Hepatocyte (in vitro differentiated cells): ENCODE measurements at regions not wholly inside any gene's neighbourhood (a gene's known extent, or its start where the extent isn't known, plus 50 kb on each side); places are given as distances from the start of the nearest gene placed in this dataset.

Experiments
- DNase-seq: peaks from one replicate; pipeline ENCODE4 v3.0.0-alpha.2; 2016; ENCODE audit warnings: low spot score
- H2AFZ ChIP-seq: fragments of 200-600 bp; sonication (generic); 2 replicates; pipeline ENCODE4 v1.6.0; 2016; ENCODE audit warnings: antibody characterized with exemption, mild to moderate bottlenecking
- H3K27ac ChIP-seq: fragments of 200-600 bp; sonication (generic); 2 replicates; pipeline ENCODE4 v1.5.1; 2016; ENCODE audit warnings: mild to moderate bottlenecking
- H3K27me3 ChIP-seq: fragments of 200-600 bp; sonication (generic); 2 replicates; pipeline ENCODE4 v1.6.1; 2016
- H3K36me3 ChIP-seq: fragments of 200-600 bp; sonication (generic); replicated peaks from 2 replicates; pipeline ENCODE4 v1.5.1; 2016; ENCODE audit warnings: low read depth; ENCODE audit not compliant: insufficient read depth
- H3K4me1 ChIP-seq: fragments of 200-600 bp; sonication (generic); 2 replicates; pipeline ENCODE4 v1.5.1; 2016; ENCODE audit warnings: mild to moderate bottlenecking, moderate library complexity; ENCODE audit not compliant: insufficient read depth
- H3K4me2 ChIP-seq: fragments of 200-600 bp; sonication (generic); 2 replicates; pipeline ENCODE4 v1.6.0; 2016
- H3K4me3 ChIP-seq: fragments of 200-600 bp; sonication (generic); 2 replicates; pipeline ENCODE4 v1.5.1; 2016; ENCODE audit warnings: mild to moderate bottlenecking
- H3K79me2 ChIP-seq: fragments of 200-600 bp; sonication (generic); 2 replicates; pipeline ENCODE4 v1.6.0; 2017; ENCODE audit warnings: mild to moderate bottlenecking
- H3K9me2 ChIP-seq: fragments of 200-600 bp; sonication (generic); replicated peaks from 2 replicates; pipeline ENCODE4 v1.6.0; 2017; ENCODE audit warnings: mild to moderate bottlenecking; ENCODE audit not compliant: insufficient read depth
- H3K9me3 ChIP-seq: fragments of 200-600 bp; sonication (generic); 2 replicates; pipeline ENCODE4 v1.5.1; 2016; ENCODE audit warnings: low read depth, mild to moderate bottlenecking
- H4K20me1 ChIP-seq: fragments of 200-600 bp; sonication (generic); 2 replicates; pipeline ENCODE4 v1.6.0; 2016; ENCODE audit warnings: mild to moderate bottlenecking; ENCODE audit not compliant: insufficient read depth, poor library complexity, severe bottlenecking
- CTCF ChIP-seq: fragments of 200-600 bp; sonication (generic); IDR thresholded peaks from 2 replicates; pipeline ENCODE4 v1.5.1; 2016; ENCODE audit warnings: antibody characterized with exemption, mild to moderate bottlenecking; ENCODE audit not compliant: poor library complexity
- EZH2 ChIP-seq: fragments of 200-600 bp; sonication (generic); IDR thresholded peaks from 2 replicates; pipeline ENCODE4 v1.6.1; 2016; ENCODE audit warnings: antibody characterized with exemption, mild to moderate bottlenecking, borderline replicate concordance
- EZH2phosphoT487 ChIP-seq: fragments of 200-600 bp; sonication (generic); IDR thresholded peaks from one replicate; pipeline ENCODE4 v1.6.1; 2018; ENCODE audit warnings: antibody characterized with exemption, mild to moderate bottlenecking, low read depth, moderate library complexity; ENCODE audit not compliant: unreplicated experiment, severe bottlenecking
- WGBS: methylation state at CpG from one replicate; pipeline ENCODE4 v1.1.6; 2016; ENCODE audit warnings: low lambda C conversion rate; ENCODE audit errors: missing lambda C conversion rate; 5-methylcytosine and 5-hydroxymethylcytosine counted together

DNA sequence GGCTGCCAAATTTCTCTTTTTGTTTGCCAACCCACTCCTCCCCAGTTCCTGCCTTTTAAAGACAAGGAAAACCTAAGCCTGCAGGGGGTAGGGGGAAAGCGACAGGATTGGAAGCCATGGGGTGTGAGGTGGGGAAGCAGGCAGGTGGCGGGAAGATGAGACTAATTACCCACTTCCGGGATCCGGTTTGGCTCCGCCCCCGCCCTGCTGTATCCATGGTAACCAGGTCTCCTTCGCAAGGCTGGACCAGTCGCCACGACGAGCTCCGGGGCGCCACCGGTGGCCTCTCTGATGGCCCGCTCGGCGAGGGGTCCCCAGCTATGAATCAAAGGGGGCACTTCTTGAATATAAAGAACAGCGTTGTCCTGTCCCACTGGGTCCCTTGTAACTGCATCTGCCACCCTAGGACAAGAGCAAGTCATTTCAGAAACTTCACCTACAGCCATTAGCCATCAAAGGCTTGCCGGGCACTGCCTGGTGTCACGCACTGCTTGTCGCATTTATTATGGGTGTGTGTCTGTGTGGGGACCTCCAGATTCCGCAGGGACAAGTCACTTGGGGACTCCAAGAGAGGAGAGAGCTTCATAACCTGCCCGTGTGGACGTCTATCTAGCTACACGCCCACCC lies 55.4 kb upstream of the LMTK2 start:
- H3K4me1 ChIP-seq, result no peaks in the 10 kb centered on the region
- no peak for TF ChIP-seq CTCF
- no peak for TF ChIP-seq EZH2phosphoT487
- TF ChIP-seq EZH2, result no peak

GRCh38 chr7:98054585-98054984 lies 52.1 kb upstream of the LMTK2 start:
- Histone ChIP-seq H3K36me3 (no peaks in the 10 kb centered on the region), H3K9me3 (no peaks in the 10 kb centered on the region), H3K27me3 (peaks cover 10% of the 10 kb centered on the region), H4K20me1 (no peaks in the 10 kb centered on the region), H2AFZ (no peak overlapping the region), H3K4me2 (no peak overlapping the region), H3K27ac (no peak overlapping the region), H3K79me2 (no peaks in the 10 kb centered on the region), H3K4me3 (no peak overlapping the region), H3K4me1 (no peaks in the 10 kb centered on the region), H3K9me2 (no peaks in the 10 kb centered on the region)
- WGBS, result 45% methylated on average over 4 of the region's 4 CpGs
- TF ChIP-seq CTCF, result no peak
- TF ChIP-seq EZH2phosphoT487, result no peak
- no peak for TF ChIP-seq EZH2
- DNase-seq, result peak; percentile 35

More for the DNA sequence above, 55.4 kb upstream of the LMTK2 start:
- Histone ChIP-seq H2AFZ (no peak overlapping the region), H3K9me2 (no peaks in the 10 kb centered on the region), H3K27ac (no peak overlapping the region), H3K79me2 (no peaks in the 10 kb centered on the region), H3K4me3 (no peak overlapping the region), H3K9me3 (no peaks in the 10 kb centered on the region), H3K27me3 (peaks cover 10% of the 10 kb centered on the region), H4K20me1 (no peaks in the 10 kb centered on the region), H3K4me2 (no peak overlapping the region), H3K36me3 (no peaks in the 10 kb centered on the region)
- 29% methylated on average over 22 of the region's 24 CpGs for WGBS
- DNase-seq, result peak; percentile 32

- Histone ChIP-seq H3K36me3 (no peaks in the 10 kb centered on the region), H3K27ac (no peak overlapping the region), H3K4me2 (no peak overlapping the region), H3K27me3 (peaks cover 5% of the 10 kb centered on the region), H4K20me1 (no peaks in the 10 kb centered on the region), H3K9me2 (no peaks in the 10 kb centered on the region), H2AFZ (no peak overlapping the region), H3K79me2 (no peaks in the 10 kb centered on the region), H3K4me3 (no peak overlapping the region), H3K9me3 (no peaks in the 10 kb centered on the region), H3K4me1 (no peaks in the 10 kb centered on the region)
- 87% methylated on average over 9 of the region's 9 CpGs for WGBS
- DNase-seq, result no peak
- TF ChIP-seq EZH2, result no peak
- TF ChIP-seq CTCF, result no peak
- no peak for TF ChIP-seq EZH2phosphoT487
Observed at GRCh38 chr7:98056580-98056979, 50.1 kb upstream of the LMTK2 start.
